ENCODE measurements at regions not wholly inside any gene's neighbourhood (a gene's known extent, or its start where the extent isn't known, plus 50 kb on each side); places are given as distances from the start of the nearest gene placed in this dataset.

DNA sequence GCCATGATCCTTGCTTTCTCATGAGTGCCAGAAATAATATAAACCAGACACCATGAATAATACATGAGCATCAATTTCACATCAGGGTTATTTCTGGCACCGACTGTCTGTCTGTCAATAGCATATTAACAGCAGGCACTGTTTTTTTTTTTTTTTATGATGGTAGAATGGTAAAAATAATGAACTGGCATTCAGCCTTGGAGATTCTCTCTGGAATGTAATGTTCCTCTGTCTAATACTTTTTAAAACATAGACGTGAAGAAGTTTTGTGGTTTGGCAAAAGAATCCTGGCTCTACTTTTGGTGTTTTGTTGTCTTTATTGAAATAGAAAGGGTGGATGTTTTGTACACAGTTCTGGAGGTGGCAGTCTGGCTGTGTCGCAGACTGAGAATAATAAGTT is 874.6 kb upstream of the PRKX start:
- TF ChIP-seq, protein P1, sequence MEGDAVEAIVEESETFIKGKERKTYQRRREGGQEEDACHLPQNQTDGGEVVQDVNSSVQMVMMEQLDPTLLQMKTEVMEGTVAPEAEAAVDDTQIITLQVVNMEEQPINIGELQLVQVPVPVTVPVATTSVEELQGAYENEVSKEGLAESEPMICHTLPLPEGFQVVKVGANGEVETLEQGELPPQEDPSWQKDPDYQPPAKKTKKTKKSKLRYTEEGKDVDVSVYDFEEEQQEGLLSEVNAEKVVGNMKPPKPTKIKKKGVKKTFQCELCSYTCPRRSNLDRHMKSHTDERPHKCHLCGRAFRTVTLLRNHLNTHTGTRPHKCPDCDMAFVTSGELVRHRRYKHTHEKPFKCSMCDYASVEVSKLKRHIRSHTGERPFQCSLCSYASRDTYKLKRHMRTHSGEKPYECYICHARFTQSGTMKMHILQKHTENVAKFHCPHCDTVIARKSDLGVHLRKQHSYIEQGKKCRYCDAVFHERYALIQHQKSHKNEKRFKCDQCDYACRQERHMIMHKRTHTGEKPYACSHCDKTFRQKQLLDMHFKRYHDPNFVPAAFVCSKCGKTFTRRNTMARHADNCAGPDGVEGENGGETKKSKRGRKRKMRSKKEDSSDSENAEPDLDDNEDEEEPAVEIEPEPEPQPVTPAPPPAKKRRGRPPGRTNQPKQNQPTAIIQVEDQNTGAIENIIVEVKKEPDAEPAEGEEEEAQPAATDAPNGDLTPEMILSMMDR (IDR thresholded peaks at IDR 0.05): no peak
- TF ChIP-seq POLR2A (IDR thresholded peaks at IDR 0.05; ENCODE audit: low read depth) (no peak), EP300 (IDR thresholded peaks at IDR 0.05) (no peak)
